Bronchial epithelial cell (primary cell): ENCODE measurements at regions not wholly inside any gene's neighbourhood (a gene's known extent, or its start where the extent isn't known, plus 50 kb on each side); places are given as distances from the start of the nearest gene placed in this dataset.
"Not testable (repeated sequence)": the region's sequence is repeated elsewhere in the genome, so short reads cannot be mapped to it uniquely, and the experiment has no call there.

Source experiments
- DNase-seq: peaks from one replicate; pipeline ENCODE4 v3.0.0-alpha.2; 2010; ENCODE audit warnings: low read depth
- FAIRE-seq: peaks from 2 replicates; lab custom pipeline; 2011; peaks lifted over from hg19 to GRCh38; lab: Jason Lieb, UNC
- H3K27me3 ChIP-seq: 2 replicates; pipeline ENCODE4 v1.5.1; 2011; ENCODE audit warnings: low read length; ENCODE audit not compliant: control insufficient read depth, insufficient read depth
- H3K36me3 ChIP-seq: 2 replicates; pipeline ENCODE4 v1.5.1; 2011; ENCODE audit warnings: low read length; ENCODE audit not compliant: control insufficient read depth, insufficient read depth
- H3K4me3 ChIP-seq: 2 replicates; pipeline ENCODE4 v1.5.1; 2011; ENCODE audit warnings: mild to moderate bottlenecking, low read depth, low read length, control low read depth
- CTCF ChIP-seq: IDR thresholded peaks from 2 replicates; pipeline ENCODE4 v1.5.1; 2011; ENCODE audit warnings: mild to moderate bottlenecking, moderate library complexity, low read length, control low read depth, inconsistent platforms; ENCODE audit not compliant: insufficient read depth, severe bottlenecking

- Histone ChIP-seq H3K36me3 (no peaks in the 10 kb centered on the region), H3K27me3 (no peaks in the 10 kb centered on the region), H3K4me3 (no peak overlapping the region)
- no peak for TF ChIP-seq CTCF
- FAIRE-seq (no peak), DNase-seq (no peak)
Measured at GRCh38 chr1:233500106-233500505, 113.8 kb upstream of the KCNK1 start.

- FAIRE-seq = no peak
- no peak overlapping the region for H3K4me3 ChIP-seq
- no peak for TF ChIP-seq CTCF
Measured at GRCh38 chr1:233503366-233503954, 110.4 kb upstream of the KCNK1 start.

GRCh38 chr1:233505130-233505529 lies 108.8 kb upstream of the KCNK1 start:
- Histone ChIP-seq H3K27me3 (no peaks in the 10 kb centered on the region), H3K4me3 (no peak overlapping the region), H3K36me3 (no peaks in the 10 kb centered on the region)
- DNase-seq (no peak), FAIRE-seq (no peak)
- no peak for TF ChIP-seq CTCF

More at GRCh38 chr1:233503366-233503954, 110.4 kb upstream of the KCNK1 start:
- no peaks in the 10 kb centered on the region for H3K27me3 ChIP-seq
- no peaks in the 10 kb centered on the region for H3K36me3 ChIP-seq
- no peak for DNase-seq

GRCh38 chr1:233505889-233506288 lies 108.0 kb upstream of the KCNK1 start:
- H3K4me3 ChIP-seq, H3K27me3 ChIP-seq, FAIRE-seq, H3K36me3 ChIP-seq, DNase-seq: not testable (repeated sequence)

- DNase-seq = no peak
Measured at GRCh38 chr1:233509526-233509925, 104.4 kb upstream of the KCNK1 start.

GRCh38 chr1:233512538-233512937 lies 101.4 kb upstream of the KCNK1 start:
- no peak for TF ChIP-seq CTCF
- FAIRE-seq (no peak), DNase-seq (no peak)
- H3K27me3 ChIP-seq = no peaks in the 10 kb centered on the region
- H3K4me3 ChIP-seq = no peak overlapping the region
- H3K36me3 ChIP-seq = no peaks in the 10 kb centered on the region

More at GRCh38 chr1:233509526-233509925, 104.4 kb upstream of the KCNK1 start:
- no peaks in the 10 kb centered on the region for H3K27me3 ChIP-seq
- no peak for TF ChIP-seq CTCF
- FAIRE-seq = no peak
- H3K36me3 ChIP-seq = no peaks in the 10 kb centered on the region
- no peak overlapping the region for H3K4me3 ChIP-seq
